Activated CD8-positive, alpha-beta T cell treated with anti-CD3 and anti-CD28 coated beads for 36 hours (primary cell): ENCODE measurements at regions not wholly inside any gene's neighbourhood (a gene's known extent, or its start where the extent isn't known, plus 50 kb on each side); places are given as distances from the start of the nearest gene placed in this dataset.

Experiments used
- ATAC-seq: fragments of 200-7000 bp; cut with Tn5 transposase; one replicate; pipeline ENCODE4 v1.10.0; 2021; ENCODE audit warnings: mild to moderate bottlenecking, moderate library complexity
- CTCF ChIA-PET: fragments of 350-600 bp; sonication (Branson Sonifier 250); formaldehyde crosslinking; loops from one replicate; lab custom pipeline; 2021; ENCODE audit warnings: antibody characterized with exemption; lab: Charles Lee
- POLR2A ChIA-PET: fragments of 350-600 bp; sonication (Branson Sonifier 250); formaldehyde crosslinking; loops from one replicate; lab custom pipeline; 2021; ENCODE audit warnings: antibody characterized with exemption; lab: Charles Lee
- DNase-seq: peaks from one replicate; pipeline ENCODE4 v3.0.0-alpha.2; 2020
- H3K27ac Mint-ChIP-seq: one replicate; pipeline ENCODE4 v1.8.0; 2021; ENCODE audit warnings: mild to moderate bottlenecking, mixed read lengths
- H3K27me3 Mint-ChIP-seq: one replicate; pipeline ENCODE4 v1.8.0; 2021; ENCODE audit warnings: mixed read lengths
- H3K36me3 Mint-ChIP-seq: one replicate; pipeline ENCODE4 v1.8.0; 2021; ENCODE audit warnings: low read depth, mixed read lengths
- H3K4me1 Mint-ChIP-seq: one replicate; pipeline ENCODE4 v1.8.0; 2021; ENCODE audit warnings: low read depth, mixed read lengths
- H3K4me3 Mint-ChIP-seq: one replicate; pipeline ENCODE4 v1.8.0; 2021; ENCODE audit warnings: mild to moderate bottlenecking, moderate library complexity, mixed read lengths
- H3K9me3 Mint-ChIP-seq: one replicate; pipeline ENCODE4 v1.8.0; 2021; ENCODE audit warnings: mixed read lengths
- CTCF ChIP-seq: fragments of 200-600 bp; IDR thresholded peaks from one replicate; pipeline ENCODE4 v1.8.0; 2022; ENCODE audit warnings: antibody characterized with exemption, mild to moderate bottlenecking
- intact Hi-C: fragments of 100-400 bp; cut with micrococcal nuclease; formaldehyde crosslinking; loops from one replicate; pipeline ENCODE4 v1.10.0; 2022

- no peak for ATAC-seq
- H3K9me3 Mint-ChIP-seq = peaks cover 4% of the 10 kb centered on the region
- intact Hi-C loops = no loop called here
These were observed 332.7 kb downstream of the CASP12 start for GRCh38 chr11:104565583-104565961.

GRCh38 chr11:104564921-104565582 lies 333.2 kb downstream of the CASP12 start:
- DNase-seq = no peak
- peaks cover 4% of the 10 kb centered on the region for H3K9me3 Mint-ChIP-seq
- no peaks in the 10 kb centered on the region for H3K36me3 Mint-ChIP-seq
- ChIA-PET POLR2A (no interaction called here), CTCF (interaction anchor here (0.6 to 1.0 kb wide), 2 partner anchors 8 to 35 kb away, joined by 3 read pairs; no protein-coding TSS in a partner anchor)
- H3K4me1 Mint-ChIP-seq = no peaks in the 10 kb centered on the region
- H3K4me3 Mint-ChIP-seq = no peak overlapping the region
- no peak for TF ChIP-seq CTCF
- ATAC-seq = no peak
- no peak overlapping the region for H3K27ac Mint-ChIP-seq
- no peaks in the 10 kb centered on the region for H3K27me3 Mint-ChIP-seq
- intact Hi-C loops = no loop called here

More at GRCh38 chr11:104565583-104565961, 332.7 kb downstream of the CASP12 start:
- H3K4me3 Mint-ChIP-seq = no peak overlapping the region
- no peak overlapping the region for H3K27ac Mint-ChIP-seq
- no peaks in the 10 kb centered on the region for H3K36me3 Mint-ChIP-seq
- no peaks in the 10 kb centered on the region for H3K4me1 Mint-ChIP-seq
- ChIA-PET CTCF (interaction anchor here (0.6 to 1.0 kb wide), 2 partner anchors 8 to 34 kb away, joined by 3 read pairs; no protein-coding TSS in a partner anchor), POLR2A (no interaction called here)
- DNase-seq = no peak
- no peaks in the 10 kb centered on the region for H3K27me3 Mint-ChIP-seq
- TF ChIP-seq CTCF = no peak

GRCh38 chr11:104556606-104557301 lies 341.5 kb downstream of the CASP12 start:
- H3K4me1 Mint-ChIP-seq = no peaks in the 10 kb centered on the region
- H3K27me3 Mint-ChIP-seq = peaks cover 7% of the 10 kb centered on the region
- H3K36me3 Mint-ChIP-seq = no peaks in the 10 kb centered on the region
- POLR2A ChIA-PET = interaction anchor here (1.0 kb wide), 1 partner anchor 148 kb away, joined by 3 read pairs; no protein-coding TSS in a partner anchor
- CTCF ChIA-PET = interaction anchor here (0.5 to 1.0 kb wide), 3 partner anchors 9 to 1306 kb away, joined by 3 read pairs; no protein-coding TSS in a partner anchor
- DNase-seq = no peak
- intact Hi-C loops = no loop called here
- no peak overlapping the region for H3K4me3 Mint-ChIP-seq
- H3K27ac Mint-ChIP-seq = no peak overlapping the region
- no peak for ATAC-seq
- TF ChIP-seq CTCF = no peak
- H3K9me3 Mint-ChIP-seq = no peaks in the 10 kb centered on the region

- no peaks in the 10 kb centered on the region for H3K27me3 Mint-ChIP-seq
- no peaks in the 10 kb centered on the region for H3K36me3 Mint-ChIP-seq
- no peak overlapping the region for H3K4me3 Mint-ChIP-seq
- intact Hi-C loops = no loop called here
- H3K9me3 Mint-ChIP-seq = no peaks in the 10 kb centered on the region
- DNase-seq = no peak
- TF ChIP-seq CTCF = no peak
- ChIA-PET POLR2A (no interaction called here), CTCF (no interaction called here)
- ATAC-seq = no peak
- no peak overlapping the region for H3K27ac Mint-ChIP-seq
- H3K4me1 Mint-ChIP-seq = no peaks in the 10 kb centered on the region
These were observed 349.2 kb downstream of the CASP12 start for GRCh38 chr11:104549019-104549418.
